Glomerular visceral epithelial cell (primary cell): ENCODE measurements at regions not wholly inside any gene's neighbourhood (a gene's known extent, or its start where the extent isn't known, plus 50 kb on each side); places are given as distances from the start of the nearest gene placed in this dataset.
A peak's percentile ranks its signal among the peaks of the same experiment; 100 is the strongest.

Experiments
- DNase-seq: peaks from one replicate; pipeline ENCODE4 v3.0.0-alpha.2; 2016; ENCODE audit errors: extremely low spot score

- DNase-seq = no peak
Measured at GRCh38 chr12:114936148-114937079, 252.4 kb upstream of the TBX3 start.

GRCh38 chr12:114935658-114936057 lies 251.7 kb upstream of the TBX3 start:
- no peak for DNase-seq

- peak; percentile 77 for DNase-seq
Measured at GRCh38 chr12:114933428-114934160, 249.6 kb upstream of the TBX3 start.

GRCh38 chr12:114932806-114933205 lies 248.8 kb upstream of the TBX3 start:
- DNase-seq = no peak

- no peak for DNase-seq
Measured at GRCh38 chr12:114931025-114931424, 247.1 kb upstream of the TBX3 start.

GRCh38 chr12:114926341-114926740 lies 242.4 kb upstream of the TBX3 start:
- DNase-seq = no peak

- DNase-seq = no peak
Measured at GRCh38 chr12:114924946-114925475, 241.0 kb upstream of the TBX3 start.

GRCh38 chr12:114921781-114922180 lies 237.8 kb upstream of the TBX3 start:
- no peak for DNase-seq

GRCh38 chr12:114920771-114921554 lies 237.0 kb upstream of the TBX3 start:
- no peak for DNase-seq

GRCh38 chr12:114919479-114919878 lies 235.5 kb upstream of the TBX3 start:
- no peak for DNase-seq

- DNase-seq = peak; percentile 5
Measured at GRCh38 chr12:114918535-114919233, 234.7 kb upstream of the TBX3 start.

- DNase-seq = no peak
Measured at GRCh38 chr12:114917953-114918352, 234.0 kb upstream of the TBX3 start.

GRCh38 chr12:114917307-114917706 lies 233.3 kb upstream of the TBX3 start:
- DNase-seq = no peak

- no peak for DNase-seq
Measured at GRCh38 chr12:114916541-114916940, 232.6 kb upstream of the TBX3 start.

GRCh38 chr12:114916124-114916523 lies 232.1 kb upstream of the TBX3 start:
- no peak for DNase-seq

- no peak for DNase-seq
Measured at GRCh38 chr12:114913871-114914801, 230.2 kb upstream of the TBX3 start.

GRCh38 chr12:114912811-114913210 lies 228.8 kb upstream of the TBX3 start:
- DNase-seq = no peak

- no peak for DNase-seq
Measured at GRCh38 chr12:114911196-114911595, 227.2 kb upstream of the TBX3 start.

- peak; percentile 8 for DNase-seq
Measured at GRCh38 chr12:114904254-114905003, 220.5 kb upstream of the TBX3 start.
